GM18508 (cell line): ENCODE measurements at regions not wholly inside any gene's neighbourhood (a gene's known extent, or its start where the extent isn't known, plus 50 kb on each side); places are given as distances from the start of the nearest gene placed in this dataset.
"Not testable (repeated sequence)": the region's sequence is repeated elsewhere in the genome, so short reads cannot be mapped to it uniquely, and the experiment has no call there.

Experiments used
- ATAC-seq: cut with Tn5 transposase; IDR thresholded peaks from one replicate; pipeline ENCODE4 v1.9.1; 2021; ENCODE audit warnings: moderate number of reproducible peaks; ENCODE audit not compliant: insufficient read depth, unreplicated experiment

- ATAC-seq = no peak
Measured at GRCh38 chr21:15197696-15198095, 132.9 kb upstream of the NRIP1 start.

GRCh38 chr21:15199414-15200383 lies 134.9 kb upstream of the NRIP1 start:
- ATAC-seq = no peak

- ATAC-seq = no peak
Measured at GRCh38 chr21:15203740-15204139, 138.9 kb upstream of the NRIP1 start.

GRCh38 chr21:15204140-15204969 lies 139.6 kb upstream of the NRIP1 start:
- ATAC-seq = no peak

- ATAC-seq = no peak
Measured at GRCh38 chr21:15204970-15205286, 140.1 kb upstream of the NRIP1 start.

GRCh38 chr21:15206514-15206913 lies 141.7 kb upstream of the NRIP1 start:
- ATAC-seq = peak; percentile 92

GRCh38 chr21:15207231-15207630 lies 142.4 kb upstream of the NRIP1 start:
- ATAC-seq = no peak

GRCh38 chr21:15207635-15208370 lies 143.0 kb upstream of the NRIP1 start:
- ATAC-seq = no peak

GRCh38 chr21:15208786-15209185 lies 144.0 kb upstream of the NRIP1 start:
- ATAC-seq = no peak

GRCh38 chr21:15209224-15209623 lies 144.4 kb upstream of the NRIP1 start:
- no peak for ATAC-seq

GRCh38 chr21:15210235-15210678 lies 145.5 kb upstream of the NRIP1 start:
- ATAC-seq = no peak

GRCh38 chr21:15211491-15212133 lies 146.8 kb upstream of the NRIP1 start:
- ATAC-seq = no peak

- ATAC-seq = no peak
Measured at GRCh38 chr21:15212206-15212605, 147.4 kb upstream of the NRIP1 start.

GRCh38 chr21:15218476-15218875 lies 153.7 kb upstream of the NRIP1 start:
- ATAC-seq = not testable (repeated sequence)

- no peak for ATAC-seq
Measured at GRCh38 chr21:15219039-15219438, 154.2 kb upstream of the NRIP1 start.

GRCh38 chr21:15219894-15220293 lies 155.1 kb upstream of the NRIP1 start:
- ATAC-seq = no peak

GRCh38 chr21:15221799-15222386 lies 157.1 kb upstream of the NRIP1 start:
- no peak for ATAC-seq

GRCh38 chr21:15222707-15223106 lies 157.9 kb upstream of the NRIP1 start:
- no peak for ATAC-seq

- ATAC-seq = no peak
Measured at GRCh38 chr21:15224346-15225086, 159.7 kb upstream of the NRIP1 start.
